Natural killer cell treated with Interleukin-12 subunit alpha and Interleukin-12 subunit beta and Interleukin-15 and Interleukin-18, amount 100 ng/mL, for 72 hours (primary cell): ENCODE measurements at regions not wholly inside any gene's neighbourhood (a gene's known extent, or its start where the extent isn't known, plus 50 kb on each side); places are given as distances from the start of the nearest gene placed in this dataset.
A peak's percentile ranks its signal among the peaks of the same experiment; 100 is the strongest.

Experiments used
- ATAC-seq, 2 donors: fragments of 150-1000 bp; cut with Tn5 transposase in 1 of 2; sonication (Bioruptor Pico), chemical (Tn5 transposase) in 1 of 2; 2 replicates each; pipeline ENCODE4 v1.10.0; 2021
- DNase-seq: peaks from one replicate; pipeline ENCODE4 v3.0.0; 2022; ENCODE audit warnings: low spot score
- H3K27ac Mint-ChIP-seq, 2 donors: 1 replicate in 1 of 2; 2 replicates in 1 of 2; pipeline ENCODE4 v1.8.0; 2022; ENCODE audit warnings: mixed read lengths in 2 of 2, mild to moderate bottlenecking in 1 of 2, moderate library complexity in 1 of 2
- H3K27me3 Mint-ChIP-seq, 2 donors: 1 replicate in 1 of 2; 2 replicates in 1 of 2; pipeline ENCODE4 v1.8.0; 2022; ENCODE audit warnings: mixed read lengths in 2 of 2
- H3K36me3 Mint-ChIP-seq: one replicate; pipeline ENCODE4 v1.8.0; 2022; ENCODE audit warnings: mixed read lengths
- H3K4me1 Mint-ChIP-seq, 2 donors: 1 replicate in 1 of 2; 2 replicates in 1 of 2; pipeline ENCODE4 v1.8.0; 2022; ENCODE audit warnings: low read depth in 2 of 2, mixed read lengths in 2 of 2, mild to moderate bottlenecking in 1 of 2
- H3K4me3 Mint-ChIP-seq: one replicate; pipeline ENCODE4 v1.8.0; 2022; ENCODE audit warnings: mixed read lengths
- H3K9me3 Mint-ChIP-seq: 2 replicates; pipeline ENCODE4 v1.8.0; 2022; ENCODE audit warnings: mixed read lengths

GRCh38 chr7:52074071-52074470 is 757.5 kb upstream of the COBL start:
- Mint-ChIP-seq H3K9me3 (peaks cover 15% of the 10 kb centered on the region), H3K4me1 (no peaks in the 10 kb centered on the region), H3K4me3 (no peak overlapping the region), H3K27ac (no peak overlapping the region), H3K36me3 (peaks cover 14% of the 10 kb centered on the region), H3K27me3 (no peaks in the 10 kb centered on the region)
- DNase-seq (no peak), ATAC-seq (no peak)

DNA sequence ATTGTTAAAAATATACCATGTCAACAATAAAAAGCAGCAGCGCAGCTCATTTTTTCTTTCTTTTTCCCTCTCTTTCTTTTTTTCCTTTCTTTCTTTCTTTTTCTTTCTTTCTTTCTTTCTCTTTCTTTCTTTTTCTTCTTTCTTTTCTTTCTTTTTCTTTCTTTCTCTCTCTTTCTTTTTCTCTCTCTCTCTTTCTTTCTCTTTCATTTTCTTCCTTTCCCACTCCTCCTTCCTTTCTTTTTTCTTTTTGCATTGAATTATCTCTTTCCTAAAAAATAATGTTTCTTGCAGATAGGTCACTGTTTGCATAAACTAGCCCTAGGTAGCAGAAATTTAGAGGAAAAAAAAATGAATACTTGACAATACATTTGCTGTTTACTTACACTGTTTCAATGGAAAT is 755.1 kb upstream of the COBL start:
- Mint-ChIP-seq H3K4me1 (no peaks in the 10 kb centered on the region), H3K9me3 (peaks cover 13% of the 10 kb centered on the region), H3K27ac (no peak overlapping the region), H3K4me3 (no peak overlapping the region), H3K36me3 (peaks cover 9% of the 10 kb centered on the region), H3K27me3 (no peaks in the 10 kb centered on the region)
- no peak for ATAC-seq
- DNase-seq = no peak

GRCh38 chr7:52064493-52064892 is 747.9 kb upstream of the COBL start:
- no peak for ATAC-seq
- no peaks in the 10 kb centered on the region for H3K4me1 Mint-ChIP-seq

GRCh38 chr7:52061666-52062065 is 745.1 kb upstream of the COBL start:
- peaks cover 5% of the 10 kb centered on the region for H3K36me3 Mint-ChIP-seq
- no peak overlapping the region for H3K4me3 Mint-ChIP-seq
- DNase-seq = peak; percentile 10
- no peaks in the 10 kb centered on the region for H3K27me3 Mint-ChIP-seq
- no peaks in the 10 kb centered on the region for H3K4me1 Mint-ChIP-seq
- peaks cover 3% of the 10 kb centered on the region for H3K9me3 Mint-ChIP-seq
- H3K27ac Mint-ChIP-seq = no peak overlapping the region
- no peak for ATAC-seq

More at GRCh38 chr7:52064493-52064892, 747.9 kb upstream of the COBL start:
- DNase-seq = no peak
- Mint-ChIP-seq H3K27me3 (no peaks in the 10 kb centered on the region), H3K36me3 (peaks cover 5% of the 10 kb centered on the region), H3K27ac (no peak overlapping the region), H3K9me3 (peaks cover 7% of the 10 kb centered on the region), H3K4me3 (no peak overlapping the region)

- DNase-seq = no peak
- Mint-ChIP-seq H3K4me3 (no peak overlapping the region), H3K4me1 (no peaks in the 10 kb centered on the region), H3K9me3 (peaks cover 16% of the 10 kb centered on the region), H3K27me3 (no peaks in the 10 kb centered on the region), H3K27ac (no peak overlapping the region), H3K36me3 (no peaks in the 10 kb centered on the region)
- ATAC-seq = no peak
These were observed 736.9 kb upstream of the COBL start for GRCh38 chr7:52053525-52053924.

DNA sequence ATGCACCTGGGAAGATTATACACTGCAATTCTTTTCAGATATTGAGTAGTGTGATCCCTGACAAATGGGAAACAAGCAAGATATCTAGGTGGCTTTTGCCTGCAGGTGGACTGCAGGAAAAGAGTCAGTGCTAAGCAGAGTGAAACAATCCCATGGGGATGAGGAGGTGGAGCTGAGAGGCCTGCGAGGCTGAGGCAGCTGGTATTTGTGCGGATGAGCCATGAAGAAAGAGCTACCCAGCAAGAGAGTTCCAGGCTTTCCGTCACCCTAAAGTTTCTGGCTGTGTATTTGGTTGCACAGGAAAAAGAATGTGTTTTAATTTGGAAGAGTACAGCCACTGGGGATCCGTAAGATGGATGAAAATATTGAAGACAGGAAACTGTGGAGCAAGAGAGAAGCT is 714.1 kb upstream of the COBL start:
- Mint-ChIP-seq H3K36me3 (no peaks in the 10 kb centered on the region), H3K9me3 (peaks cover 6% of the 10 kb centered on the region), H3K4me3 (no peak overlapping the region), H3K27me3 (no peaks in the 10 kb centered on the region), H3K4me1 (no peaks in the 10 kb centered on the region), H3K27ac (no peak overlapping the region)
- no peak for ATAC-seq
- DNase-seq = no peak

- no peak for ATAC-seq
These were observed 709.5 kb upstream of the COBL start for GRCh38 chr7:52026140-52026539.

GRCh38 chr7:52021343-52021742 is 704.7 kb upstream of the COBL start:
- no peak for DNase-seq
- no peak for ATAC-seq
- Mint-ChIP-seq H3K27me3 (no peaks in the 10 kb centered on the region), H3K27ac (no peak overlapping the region), H3K9me3 (peaks cover 11% of the 10 kb centered on the region), H3K4me3 (no peak overlapping the region), H3K4me1 (no peaks in the 10 kb centered on the region), H3K36me3 (no peaks in the 10 kb centered on the region)

More at GRCh38 chr7:52026140-52026539, 709.5 kb upstream of the COBL start:
- H3K36me3 Mint-ChIP-seq = no peaks in the 10 kb centered on the region
- no peaks in the 10 kb centered on the region for H3K27me3 Mint-ChIP-seq
- no peaks in the 10 kb centered on the region for H3K4me1 Mint-ChIP-seq
- peaks cover 6% of the 10 kb centered on the region for H3K9me3 Mint-ChIP-seq
- H3K27ac Mint-ChIP-seq = no peak overlapping the region
- no peak for DNase-seq
- H3K4me3 Mint-ChIP-seq = no peak overlapping the region

DNA sequence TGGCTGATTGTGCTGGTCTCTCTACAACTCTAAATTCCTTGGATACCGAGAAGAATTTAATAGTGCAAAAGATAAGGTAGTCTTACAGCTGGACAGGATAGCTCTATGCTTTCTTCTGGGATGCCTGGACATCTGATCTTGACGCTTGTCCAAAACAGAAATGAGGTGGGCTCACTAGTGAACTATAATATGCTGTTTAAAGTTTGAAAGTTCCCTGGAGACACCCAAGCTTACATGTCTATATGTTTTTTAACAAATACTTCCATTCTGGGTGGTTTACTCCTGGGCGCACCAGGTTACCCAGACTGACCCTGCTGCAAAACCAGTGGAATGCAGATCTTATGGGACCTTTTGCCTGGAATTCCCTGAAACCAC is 702.1 kb upstream of the COBL start:
- peaks cover 11% of the 10 kb centered on the region for H3K9me3 Mint-ChIP-seq
- no peaks in the 10 kb centered on the region for H3K36me3 Mint-ChIP-seq
- H3K4me3 Mint-ChIP-seq = no peak overlapping the region
- DNase-seq (no peak), ATAC-seq (no peak)
- no peaks in the 10 kb centered on the region for H3K4me1 Mint-ChIP-seq
- H3K27ac Mint-ChIP-seq = no peak overlapping the region
- H3K27me3 Mint-ChIP-seq = no peaks in the 10 kb centered on the region

DNA sequence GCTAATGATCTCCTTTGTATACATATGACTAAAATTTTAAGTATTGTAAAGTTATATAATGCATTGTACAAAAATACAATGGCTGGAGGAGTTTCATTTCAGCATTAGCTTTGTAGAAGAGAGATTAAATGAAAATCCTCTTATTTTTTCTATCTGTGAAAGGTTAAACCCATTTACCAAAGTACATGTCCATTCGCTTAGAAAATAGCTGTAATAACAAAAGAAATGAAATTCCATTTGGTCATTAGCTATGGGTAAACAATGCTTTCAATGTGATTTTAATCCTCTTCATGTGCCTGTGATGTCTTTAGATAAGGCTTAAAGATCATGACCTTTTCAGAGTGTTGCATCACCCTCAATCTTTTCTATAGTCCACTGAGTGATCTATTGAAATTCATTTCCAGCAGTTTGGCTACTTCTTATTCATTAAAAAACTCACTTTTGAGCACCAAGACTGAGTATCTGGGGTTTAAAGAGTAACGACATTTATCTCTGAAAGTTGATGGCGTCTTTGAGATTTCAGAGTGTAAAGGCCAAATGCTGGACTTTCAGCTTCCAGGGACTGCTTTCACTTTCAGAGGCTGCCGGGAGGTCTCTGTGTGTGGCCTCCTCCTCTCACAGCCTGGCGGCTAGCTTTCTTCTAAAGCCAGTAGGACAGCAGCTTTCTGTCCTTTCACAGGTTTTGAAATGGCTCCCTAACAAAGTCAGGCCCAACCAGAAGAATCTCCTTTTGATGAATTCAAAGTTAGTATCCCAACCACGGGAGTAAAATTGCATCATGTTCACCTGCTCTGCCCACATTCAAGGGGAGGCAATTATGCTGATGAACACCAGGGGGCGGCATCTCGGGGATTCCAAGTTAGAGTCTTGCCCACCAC is 701.4 kb upstream of the COBL start:
- H3K27me3 Mint-ChIP-seq = no peaks in the 10 kb centered on the region
- DNase-seq (no peak), ATAC-seq (no peak)
- H3K27ac Mint-ChIP-seq = no peak overlapping the region
- no peaks in the 10 kb centered on the region for H3K4me1 Mint-ChIP-seq
- H3K36me3 Mint-ChIP-seq = no peaks in the 10 kb centered on the region
- H3K4me3 Mint-ChIP-seq = no peak overlapping the region
- peaks cover 11% of the 10 kb centered on the region for H3K9me3 Mint-ChIP-seq

- no peak for ATAC-seq
- H3K36me3 Mint-ChIP-seq = no peaks in the 10 kb centered on the region
- H3K4me3 Mint-ChIP-seq = no peak overlapping the region
- H3K27me3 Mint-ChIP-seq = no peaks in the 10 kb centered on the region
- no peak overlapping the region for H3K27ac Mint-ChIP-seq
- H3K9me3 Mint-ChIP-seq = peaks cover 31% of the 10 kb centered on the region
- no peak for DNase-seq
- no peaks in the 10 kb centered on the region for H3K4me1 Mint-ChIP-seq
These were observed 692.6 kb upstream of the COBL start for GRCh38 chr7:52009181-52009580.

GRCh38 chr7:52006674-52007073 is 690.1 kb upstream of the COBL start:
- H3K4me3 Mint-ChIP-seq = no peak overlapping the region
- H3K36me3 Mint-ChIP-seq = no peaks in the 10 kb centered on the region
- H3K4me1 Mint-ChIP-seq = no peaks in the 10 kb centered on the region
- ATAC-seq (no peak), DNase-seq (no peak)
- H3K27ac Mint-ChIP-seq = no peak overlapping the region
- H3K27me3 Mint-ChIP-seq = no peaks in the 10 kb centered on the region
- H3K9me3 Mint-ChIP-seq = peaks cover 41% of the 10 kb centered on the region

GRCh38 chr7:52005613-52006012 is 689.0 kb upstream of the COBL start:
- DNase-seq (no peak), ATAC-seq (no peak)
- Mint-ChIP-seq H3K27me3 (no peaks in the 10 kb centered on the region), H3K9me3 (peaks cover 34% of the 10 kb centered on the region), H3K4me3 (no peak overlapping the region), H3K27ac (no peak overlapping the region), H3K4me1 (no peaks in the 10 kb centered on the region), H3K36me3 (no peaks in the 10 kb centered on the region)

DNA sequence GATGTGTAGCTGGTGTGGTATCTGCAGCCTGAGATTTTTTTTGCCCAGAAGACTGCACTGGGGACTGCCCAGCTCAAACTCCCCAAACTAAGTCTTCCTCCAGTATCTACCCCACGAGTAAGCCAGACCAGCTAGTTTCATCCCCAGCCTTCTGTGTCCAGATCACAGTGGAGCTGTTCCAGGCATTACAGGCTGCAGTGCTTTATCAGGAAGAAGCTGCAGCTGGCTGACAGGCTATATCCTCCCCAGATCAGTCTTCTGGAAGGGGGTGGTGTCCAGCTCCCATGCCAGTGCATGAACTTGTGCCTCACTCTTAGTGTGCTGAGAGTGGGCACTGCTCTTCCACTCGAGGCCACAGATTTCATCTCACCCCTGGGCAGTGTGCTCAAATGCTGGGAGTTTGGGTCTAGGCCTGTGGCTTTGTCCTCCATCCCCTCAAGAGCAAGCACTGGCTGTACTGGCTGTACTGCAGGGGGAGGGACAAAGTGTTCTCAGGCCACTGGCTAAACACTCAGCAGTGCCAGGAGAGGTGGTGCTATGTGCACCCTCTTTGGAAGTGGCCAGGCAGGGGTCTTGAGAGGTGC is 679.1 kb upstream of the COBL start:
- Mint-ChIP-seq H3K9me3 (peaks cover 28% of the 10 kb centered on the region), H3K4me3 (no peak overlapping the region), H3K27me3 (no peaks in the 10 kb centered on the region), H3K36me3 (peaks cover 28% of the 10 kb centered on the region), H3K27ac (no peak overlapping the region), H3K4me1 (no peaks in the 10 kb centered on the region)
- DNase-seq = no peak
- ATAC-seq = no peak
